Activated naive CD8-positive, alpha-beta T cell treated with anti-CD3 and anti-CD28 coated beads, Interleukin-2, amount 10 ng/mL, durations not matched to agents 7 days and 5 days (primary cell): ENCODE measurements at regions not wholly inside any gene's neighbourhood (a gene's known extent, or its start where the extent isn't known, plus 50 kb on each side); places are given as distances from the start of the nearest gene placed in this dataset.
"Not testable (repeated sequence)": the region's sequence is repeated elsewhere in the genome, so short reads cannot be mapped to it uniquely, and the experiment has no call there.

Experiments used
- ATAC-seq: fragments of 150-1000 bp; cut with Tn5 transposase; one replicate; pipeline ENCODE4 v1.10.0; 2021; ENCODE audit warnings: low read depth, moderate library complexity
- POLR2A ChIA-PET: fragments of 350-600 bp; sonication (Branson Sonifier 250); formaldehyde crosslinking; loops from one replicate; lab custom pipeline; 2021; ENCODE audit warnings: antibody characterized with exemption; lab: Charles Lee
- DNase-seq: peaks from one replicate; pipeline ENCODE4 v3.0.0; 2021
- H3K27ac Mint-ChIP-seq: one replicate; pipeline ENCODE4 v1.8.0; 2022; ENCODE audit warnings: mild to moderate bottlenecking, mixed read lengths
- H3K27me3 Mint-ChIP-seq: one replicate; pipeline ENCODE4 v1.8.0; 2022; ENCODE audit warnings: mild to moderate bottlenecking, moderate library complexity, mixed read lengths
- H3K36me3 Mint-ChIP-seq: one replicate; pipeline ENCODE4 v1.8.0; 2021; ENCODE audit warnings: mild to moderate bottlenecking, mixed read lengths
- H3K4me1 Mint-ChIP-seq: one replicate; pipeline ENCODE4 v1.8.0; 2021; ENCODE audit warnings: mixed read lengths
- H3K4me3 Mint-ChIP-seq: one replicate; pipeline ENCODE4 v1.8.0; 2022; ENCODE audit warnings: mild to moderate bottlenecking, moderate library complexity, mixed read lengths
- H3K9me3 Mint-ChIP-seq: one replicate; pipeline ENCODE4 v1.8.0; 2021; ENCODE audit warnings: mixed read lengths

- no peak overlapping the region for H3K4me3 Mint-ChIP-seq
- H3K36me3 Mint-ChIP-seq = no peaks in the 10 kb centered on the region
- H3K27me3 Mint-ChIP-seq = no peaks in the 10 kb centered on the region
- no peak for DNase-seq
- H3K9me3 Mint-ChIP-seq = no peaks in the 10 kb centered on the region
- ATAC-seq = no peak
- no peaks in the 10 kb centered on the region for H3K4me1 Mint-ChIP-seq
- POLR2A ChIA-PET = no interaction called here
- no peak overlapping the region for H3K27ac Mint-ChIP-seq
These were observed 559.5 kb upstream of the SALL3 start for GRCh38 chr18:78420116-78420515.

- Mint-ChIP-seq H3K27me3 (no peaks in the 10 kb centered on the region), H3K4me3 (no peak overlapping the region), H3K4me1 (no peaks in the 10 kb centered on the region), H3K27ac (no peak overlapping the region), H3K9me3 (no peaks in the 10 kb centered on the region), H3K36me3 (no peaks in the 10 kb centered on the region)
- ATAC-seq (no peak), DNase-seq (no peak)
- POLR2A ChIA-PET = no interaction called here
These were observed 558.2 kb upstream of the SALL3 start for GRCh38 chr18:78421392-78421791.

GRCh38 chr18:78422336-78422735 is 557.3 kb upstream of the SALL3 start:
- H3K27me3 Mint-ChIP-seq = no peaks in the 10 kb centered on the region
- no peaks in the 10 kb centered on the region for H3K9me3 Mint-ChIP-seq
- no peaks in the 10 kb centered on the region for H3K36me3 Mint-ChIP-seq
- no peak overlapping the region for H3K4me3 Mint-ChIP-seq
- H3K27ac Mint-ChIP-seq = no peak overlapping the region
- no peaks in the 10 kb centered on the region for H3K4me1 Mint-ChIP-seq
- POLR2A ChIA-PET = no interaction called here
- ATAC-seq (no peak), DNase-seq (no peak)

GRCh38 chr18:78423811-78424210 is 555.8 kb upstream of the SALL3 start:
- ATAC-seq = no peak
- no peaks in the 10 kb centered on the region for H3K27me3 Mint-ChIP-seq
- no peak for DNase-seq
- no peaks in the 10 kb centered on the region for H3K36me3 Mint-ChIP-seq
- POLR2A ChIA-PET = no interaction called here
- H3K4me1 Mint-ChIP-seq = no peaks in the 10 kb centered on the region
- H3K27ac Mint-ChIP-seq = no peak overlapping the region
- H3K4me3 Mint-ChIP-seq = no peak overlapping the region
- H3K9me3 Mint-ChIP-seq = no peaks in the 10 kb centered on the region

- H3K4me1 Mint-ChIP-seq = no peaks in the 10 kb centered on the region
- POLR2A ChIA-PET = no interaction called here
- H3K4me3 Mint-ChIP-seq = no peak overlapping the region
- no peaks in the 10 kb centered on the region for H3K9me3 Mint-ChIP-seq
- H3K27ac Mint-ChIP-seq = no peak overlapping the region
- ATAC-seq (no peak), DNase-seq (no peak)
- no peaks in the 10 kb centered on the region for H3K36me3 Mint-ChIP-seq
- H3K27me3 Mint-ChIP-seq = no peaks in the 10 kb centered on the region
These were observed 555.1 kb upstream of the SALL3 start for GRCh38 chr18:78424403-78425018.

- DNase-seq (no peak), ATAC-seq (no peak)
- POLR2A ChIA-PET = no interaction called here
- Mint-ChIP-seq H3K36me3 (no peaks in the 10 kb centered on the region), H3K4me1 (no peaks in the 10 kb centered on the region), H3K27me3 (no peaks in the 10 kb centered on the region), H3K9me3 (no peaks in the 10 kb centered on the region), H3K4me3 (no peak overlapping the region), H3K27ac (no peak overlapping the region)
These were observed 554.6 kb upstream of the SALL3 start for GRCh38 chr18:78425019-78425412.

GRCh38 chr18:78427081-78427480 is 552.5 kb upstream of the SALL3 start:
- DNase-seq (no peak), ATAC-seq (no peak)
- H3K4me1 Mint-ChIP-seq = no peaks in the 10 kb centered on the region
- no peaks in the 10 kb centered on the region for H3K27me3 Mint-ChIP-seq
- POLR2A ChIA-PET = no interaction called here
- H3K27ac Mint-ChIP-seq = no peak overlapping the region
- H3K9me3 Mint-ChIP-seq = no peaks in the 10 kb centered on the region
- H3K4me3 Mint-ChIP-seq = no peak overlapping the region
- H3K36me3 Mint-ChIP-seq = no peaks in the 10 kb centered on the region

- peaks cover 1% of the 10 kb centered on the region for H3K9me3 Mint-ChIP-seq
- no peaks in the 10 kb centered on the region for H3K4me1 Mint-ChIP-seq
- H3K4me3 Mint-ChIP-seq = no peak overlapping the region
- POLR2A ChIA-PET = no interaction called here
- ATAC-seq = no peak
- H3K27ac Mint-ChIP-seq = no peak overlapping the region
- no peaks in the 10 kb centered on the region for H3K27me3 Mint-ChIP-seq
- no peaks in the 10 kb centered on the region for H3K36me3 Mint-ChIP-seq
- DNase-seq = no peak
These were observed 550.2 kb upstream of the SALL3 start for GRCh38 chr18:78429127-78430108.

- Mint-ChIP-seq H3K27me3 (no peaks in the 10 kb centered on the region), H3K27ac (no peak overlapping the region), H3K4me3 (no peak overlapping the region), H3K4me1 (no peaks in the 10 kb centered on the region), H3K36me3 (no peaks in the 10 kb centered on the region), H3K9me3 (peaks cover 5% of the 10 kb centered on the region)
- ATAC-seq (no peak), DNase-seq (no peak)
- POLR2A ChIA-PET = no interaction called here
These were observed 549.4 kb upstream of the SALL3 start for GRCh38 chr18:78430131-78430758.

GRCh38 chr18:78431606-78432005 is 548.0 kb upstream of the SALL3 start:
- no peak for DNase-seq
- Mint-ChIP-seq H3K4me1 (no peaks in the 10 kb centered on the region), H3K27me3 (no peaks in the 10 kb centered on the region), H3K36me3 (no peaks in the 10 kb centered on the region), H3K27ac (no peak overlapping the region), H3K4me3 (no peak overlapping the region), H3K9me3 (peaks cover 5% of the 10 kb centered on the region)
- POLR2A ChIA-PET = no interaction called here
- ATAC-seq = no peak

GRCh38 chr18:78433562-78433961 is 546.1 kb upstream of the SALL3 start:
- H3K36me3 Mint-ChIP-seq = no peaks in the 10 kb centered on the region
- POLR2A ChIA-PET = no interaction called here
- peaks cover 5% of the 10 kb centered on the region for H3K9me3 Mint-ChIP-seq
- ATAC-seq (no peak), DNase-seq (no peak)
- no peaks in the 10 kb centered on the region for H3K27me3 Mint-ChIP-seq
- H3K4me1 Mint-ChIP-seq = no peaks in the 10 kb centered on the region
- H3K27ac Mint-ChIP-seq = no peak overlapping the region
- no peak overlapping the region for H3K4me3 Mint-ChIP-seq

GRCh38 chr18:78436110-78436509 is 543.5 kb upstream of the SALL3 start:
- Mint-ChIP-seq H3K9me3 (peaks cover 8% of the 10 kb centered on the region), H3K36me3 (no peaks in the 10 kb centered on the region), H3K4me1 (no peaks in the 10 kb centered on the region), H3K27me3 (no peaks in the 10 kb centered on the region), H3K27ac (no peak overlapping the region), H3K4me3 (no peak overlapping the region)
- DNase-seq = no peak
- POLR2A ChIA-PET = no interaction called here
- no peak for ATAC-seq

- POLR2A ChIA-PET, H3K27me3 Mint-ChIP-seq, H3K4me1 Mint-ChIP-seq, H3K9me3 Mint-ChIP-seq, H3K4me3 Mint-ChIP-seq, DNase-seq, ATAC-seq, H3K27ac Mint-ChIP-seq, H3K36me3 Mint-ChIP-seq: not testable (repeated sequence)
These were observed 541.4 kb upstream of the SALL3 start for GRCh38 chr18:78438235-78438634.

GRCh38 chr18:78445880-78446279 is 533.7 kb upstream of the SALL3 start:
- no peaks in the 10 kb centered on the region for H3K36me3 Mint-ChIP-seq
- no peak overlapping the region for H3K4me3 Mint-ChIP-seq
- DNase-seq = no peak
- H3K27ac Mint-ChIP-seq = no peak overlapping the region
- no peaks in the 10 kb centered on the region for H3K27me3 Mint-ChIP-seq
- no peaks in the 10 kb centered on the region for H3K9me3 Mint-ChIP-seq
- ATAC-seq = no peak
- H3K4me1 Mint-ChIP-seq = no peaks in the 10 kb centered on the region
- POLR2A ChIA-PET = no interaction called here
